ENCODE measurements at regions not wholly inside any gene's neighbourhood (a gene's known extent, or its start where the extent isn't known, plus 50 kb on each side); places are given as distances from the start of the nearest gene placed in this dataset.

- TF ChIP-seq SUZ12 (IDR thresholded peaks at IDR 0.05; ENCODE audit: extremely low read depth, insufficient read depth, insufficient read length) (no peak), YY1 (IDR thresholded peaks at IDR 0.05; ENCODE audit: insufficient read depth, insufficient read length) (no peak)
Measured at GRCh38 chr3:105065895-105066839, 300.5 kb upstream of the ALCAM start.
